ENCODE measurements at regions not wholly inside any gene's neighbourhood (a gene's known extent, or its start where the extent isn't known, plus 50 kb on each side); places are given as distances from the start of the nearest gene placed in this dataset.

- H3K4me3 ChIP-seq (ENCODE audit: low read depth, low read length) = no peak overlapping the region
These were observed 79.4 kb downstream of the RRAGC start for GRCh38 chr1:38780133-38780532.

GRCh38 chr1:38779491-38779890 lies 80.1 kb downstream of the RRAGC start:
- no peak for TF ChIP-seq CTCF (IDR thresholded peaks at IDR 0.05; ENCODE audit: control insufficient read depth, extremely low read depth, insufficient read depth)
- H3K4me3 ChIP-seq (ENCODE audit: low read depth, low read length) = no peak overlapping the region
- DNase-seq (ENCODE audit: low read depth) = no peak

More at GRCh38 chr1:38780133-38780532, 79.4 kb downstream of the RRAGC start:
- TF ChIP-seq CTCF (IDR thresholded peaks at IDR 0.05; ENCODE audit: control insufficient read depth, extremely low read depth, insufficient read depth) = no peak
- no peak for DNase-seq (ENCODE audit: low read depth)

GRCh38 chr1:38778521-38778920 lies 81.1 kb downstream of the RRAGC start:
- H3K4me3 ChIP-seq (ENCODE audit: low read depth, low read length) = no peak overlapping the region
- no peak for DNase-seq (ENCODE audit: low read depth)
- TF ChIP-seq CTCF (IDR thresholded peaks at IDR 0.05; ENCODE audit: control insufficient read depth, extremely low read depth, insufficient read depth) = no peak

DNA sequence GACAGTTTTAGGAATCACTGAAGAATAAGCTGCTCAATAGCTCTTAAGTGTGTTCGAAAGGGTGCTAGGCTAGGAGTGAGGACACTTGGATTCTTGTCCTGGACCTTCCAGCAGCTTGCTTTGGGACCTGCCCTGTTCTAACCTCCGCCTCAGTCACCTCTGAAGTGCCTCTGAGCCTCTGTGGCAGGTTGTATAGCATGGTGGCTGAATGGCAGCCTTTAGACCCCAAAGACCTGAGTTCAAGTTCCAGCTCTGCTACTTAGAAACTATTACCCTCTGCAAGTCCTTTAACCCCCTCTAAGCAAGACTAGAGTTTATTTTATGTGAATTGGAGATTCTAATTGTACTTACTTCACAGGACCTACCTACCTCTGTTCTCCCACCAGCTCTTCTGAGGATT lies 81.5 kb downstream of the RRAGC start:
- H3K4me3 ChIP-seq (ENCODE audit: low read depth, low read length) = no peak overlapping the region
- no peak for TF ChIP-seq CTCF (IDR thresholded peaks at IDR 0.05; ENCODE audit: control insufficient read depth, extremely low read depth, insufficient read depth)
- DNase-seq (ENCODE audit: low read depth) = no peak

DNA sequence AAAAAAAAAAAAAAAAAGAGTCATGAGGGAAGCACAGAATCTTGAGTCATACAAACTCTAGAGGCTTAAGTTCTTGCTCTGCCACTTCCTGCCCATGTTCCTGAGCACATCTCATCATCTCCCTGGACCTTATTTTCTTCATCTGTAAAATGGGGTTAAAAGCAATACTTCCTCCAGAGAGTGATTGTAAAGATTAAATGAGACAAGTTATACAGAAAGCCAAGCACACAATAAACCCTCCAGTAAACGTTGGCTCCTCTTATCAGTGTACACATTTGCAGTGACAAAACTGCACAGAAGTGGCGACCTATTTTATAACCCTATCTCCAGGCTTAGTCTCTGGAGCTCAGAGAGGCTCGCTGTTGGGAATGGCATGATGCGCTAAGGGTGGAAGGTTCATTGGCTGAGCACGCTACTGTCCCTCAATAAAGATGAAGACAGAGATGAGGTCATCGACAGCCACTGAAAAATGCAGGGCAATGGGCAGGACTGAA lies 82.1 kb downstream of the RRAGC start:
- no peak overlapping the region for H3K4me3 ChIP-seq (ENCODE audit: low read depth, low read length)
- no peak for TF ChIP-seq CTCF (IDR thresholded peaks at IDR 0.05; ENCODE audit: control insufficient read depth, extremely low read depth, insufficient read depth)
- DNase-seq (ENCODE audit: low read depth) = peak; percentile 6

- no peak for DNase-seq (ENCODE audit: low read depth)
- H3K4me3 ChIP-seq (ENCODE audit: low read depth, low read length) = no peak overlapping the region
- no peak for TF ChIP-seq CTCF (IDR thresholded peaks at IDR 0.05; ENCODE audit: control insufficient read depth, extremely low read depth, insufficient read depth)
These were observed 83.0 kb downstream of the RRAGC start for GRCh38 chr1:38776466-38777065.
